H1 (cell line): ENCODE measurements at regions not wholly inside any gene's neighbourhood (a gene's known extent, or its start where the extent isn't known, plus 50 kb on each side); places are given as distances from the start of the nearest gene placed in this dataset.
"Not testable (repeated sequence)": the region's sequence is repeated elsewhere in the genome, so short reads cannot be mapped to it uniquely, and the experiment has no call there.

Source experiments
- CTCF ChIA-PET: fragments of 300-600 bp; sonication (Branson Sonifier 250); formaldehyde crosslinking; loops from one replicate; lab custom pipeline; 2021; ENCODE audit not compliant: partially characterized antibody; lab: Charles Lee
- POLR2A ChIA-PET: fragments of 300-600 bp; sonication (Branson Sonifier 250); formaldehyde crosslinking; loops from one replicate; lab custom pipeline; 2021; ENCODE audit warnings: inconsistent platforms; ENCODE audit not compliant: partially characterized antibody; lab: Charles Lee
- DNase-seq, 2 experiments: peaks; one replicate each; pipeline versions ENCODE4 v3.0.0 to v3.0.0-alpha.2; 2010 to 2022; ENCODE audit warnings: low spot score in 2 of 2, low read depth in 1 of 2, mixed read lengths in 1 of 2
- FAIRE-seq: peaks from 2 replicates; lab custom pipeline; 2011; peaks lifted over from hg19 to GRCh38; lab: Jason Lieb, UNC
- H2AFZ ChIP-seq: 2 replicates; pipeline ENCODE4 v1.8.1; 2012; ENCODE audit warnings: low read length, inconsistent platforms
- H2AK5ac ChIP-seq: 2 replicates; pipeline ENCODE4 v1.6.1; 2013; ENCODE audit warnings: low read depth, low read length
- H2BK120ac ChIP-seq: replicated peaks from 2 replicates; pipeline ENCODE3; 2013; ENCODE audit warnings: low read depth, low read length, inconsistent platforms
- H2BK12ac ChIP-seq: 2 replicates; pipeline ENCODE4 v1.6.1; 2013; ENCODE audit warnings: low read depth, low read length
- H2BK15ac ChIP-seq: 2 replicates; pipeline ENCODE4 v1.6.1; 2013; ENCODE audit warnings: low read length
- H2BK20ac ChIP-seq: 2 replicates; pipeline ENCODE4 v1.6.1; 2013; ENCODE audit warnings: low read length
- H2BK5ac ChIP-seq: 2 replicates; pipeline ENCODE4 v1.6.1; 2013; ENCODE audit warnings: low read depth, low read length
- H3K14ac ChIP-seq: 2 replicates; pipeline ENCODE4 v1.6.1; 2013; ENCODE audit warnings: inconsistent platforms; ENCODE audit not compliant: insufficient read length
- H3K18ac ChIP-seq: 2 replicates; pipeline ENCODE4 v1.6.1; 2013; ENCODE audit warnings: low read length; ENCODE audit errors: extremely low read depth
- H3K23ac ChIP-seq: 2 replicates; pipeline ENCODE4 v1.6.1; 2013; ENCODE audit warnings: inconsistent platforms; ENCODE audit not compliant: insufficient read length
- H3K23me2 ChIP-seq: 2 replicates; pipeline ENCODE4 v1.6.1; 2013; ENCODE audit warnings: low read depth, low read length
- H3K27ac ChIP-seq: 2 replicates; pipeline ENCODE4 v1.6.1; 2011; ENCODE audit warnings: low read depth, low read length, inconsistent platforms
- H3K27me3 ChIP-seq, 4 experiments: replicated peaks in 1 of 4; 1 replicate in 1 of 4; 2 replicates in 3 of 4; pipeline versions ENCODE4 v1.6.1 to v1.8.1; 2011 to 2013; ENCODE audit warnings: low read length in 3 of 4, mild to moderate bottlenecking in 3 of 4, inconsistent platforms in 2 of 4, mixed read lengths in 2 of 4, moderate library complexity in 1 of 4; ENCODE audit not compliant: control insufficient read depth in 3 of 4, insufficient read depth in 3 of 4; ENCODE audit errors: extremely low read depth in 1 of 4
- H3K36me3 ChIP-seq, 4 experiments: 2 replicates each; pipeline versions ENCODE4 v1.6.1 to v1.8.1; 2011 to 2013; ENCODE audit warnings: mild to moderate bottlenecking in 4 of 4, low read length in 3 of 4, moderate library complexity in 2 of 4, control low read depth in 1 of 4, inconsistent platforms in 1 of 4; ENCODE audit not compliant: insufficient read depth in 4 of 4, control insufficient read depth in 2 of 4
- H3K4ac ChIP-seq: replicated peaks from 2 replicates; pipeline ENCODE3; 2013; ENCODE audit warnings: low read length, low read depth, mixed read lengths, inconsistent platforms; ENCODE audit not compliant: insufficient read length
- H3K4me1 ChIP-seq, 4 experiments: replicated peaks in 1 of 4; 1 replicate in 1 of 4; 2 replicates in 3 of 4; pipeline versions ENCODE4 v1.6.1 to v1.8.1; 2011 to 2013; ENCODE audit warnings: low read length in 3 of 4, inconsistent platforms in 2 of 4, mixed read lengths in 1 of 4; ENCODE audit not compliant: insufficient read depth in 4 of 4, control insufficient read depth in 3 of 4
- H3K4me2 ChIP-seq, 2 experiments: 2 replicates each; pipeline versions ENCODE4 v1.6.1 to v1.8.1; 2011 to 2013; ENCODE audit warnings: low read depth in 2 of 2, low read length in 2 of 2, control low read depth in 1 of 2, inconsistent platforms in 1 of 2, mild to moderate bottlenecking in 1 of 2; ENCODE audit not compliant: insufficient read depth in 1 of 2
- H3K4me3 ChIP-seq, 4 experiments: fragments of 200-600, 300-600 bp in 1 of 4; sonication (generic), shearing (Covaris generic), sonication (Bioruptor Twin) in 1 of 4; 2 replicates each; pipeline versions ENCODE4 v1.5.1 to v1.8.1; 2011 to 2016; ENCODE audit warnings: low read length in 4 of 4, low read depth in 3 of 4, control low read depth in 2 of 4, inconsistent platforms in 2 of 4, mild to moderate bottlenecking in 2 of 4, mixed read lengths in 1 of 4, moderate library complexity in 1 of 4; ENCODE audit not compliant: insufficient read depth in 2 of 4; ENCODE audit errors: extremely low read depth in 1 of 4
- H3K56ac ChIP-seq: replicated peaks from 2 replicates; pipeline ENCODE3; 2013; ENCODE audit warnings: low read depth, mild to moderate bottlenecking, mixed read lengths, low read length, inconsistent platforms; ENCODE audit not compliant: insufficient read length
- H3K79me1 ChIP-seq: 2 replicates; pipeline ENCODE4 v1.6.1; 2013; ENCODE audit warnings: low read depth, low read length, control low read depth
- H3K79me2 ChIP-seq, 2 experiments: 2 replicates each; pipeline versions ENCODE4 v1.6.1 to v1.8.1; 2012 to 2013; ENCODE audit warnings: low read length in 2 of 2, mild to moderate bottlenecking in 2 of 2, inconsistent platforms in 1 of 2; ENCODE audit not compliant: insufficient read depth in 2 of 2, control insufficient read depth in 1 of 2
- H3K9ac ChIP-seq, 4 experiments: replicated peaks in 1 of 4; 1 replicate in 1 of 4; 2 replicates in 3 of 4; pipeline versions ENCODE4 v1.6.1 to v1.8.1; 2011 to 2013; ENCODE audit warnings: low read depth in 3 of 4, low read length in 3 of 4, control low read depth in 2 of 4, mild to moderate bottlenecking in 2 of 4, moderate library complexity in 2 of 4, inconsistent platforms in 1 of 4; ENCODE audit errors: extremely low read depth in 1 of 4
- H3K9me3 ChIP-seq, 2 experiments: 2 replicates each; pipeline versions ENCODE4 v1.6.1 to v1.8.1; 2012 to 2013; ENCODE audit warnings: mild to moderate bottlenecking in 2 of 2, moderate library complexity in 2 of 2, control low read depth in 1 of 2, inconsistent platforms in 1 of 2, low read depth in 1 of 2, low read length in 1 of 2, mixed read lengths in 1 of 2; ENCODE audit not compliant: insufficient read depth in 2 of 2
- H4K20me1 ChIP-seq, 2 experiments: replicated peaks in 1 of 2; 2 replicates each; pipeline versions ENCODE3 to v1.8.1; 2011 to 2013; ENCODE audit warnings: inconsistent platforms in 2 of 2, low read length in 2 of 2, mild to moderate bottlenecking in 1 of 2; ENCODE audit not compliant: insufficient read depth in 2 of 2, control insufficient read depth in 1 of 2
- H4K5ac ChIP-seq: 2 replicates; pipeline ENCODE4 v1.6.1; 2013; ENCODE audit warnings: low read length, low read depth, mixed read lengths, inconsistent platforms; ENCODE audit not compliant: insufficient read length
- H4K8ac ChIP-seq: 2 replicates; pipeline ENCODE4 v1.8.0; 2013; ENCODE audit warnings: mild to moderate bottlenecking, moderate library complexity, low read length, inconsistent platforms; ENCODE audit not compliant: insufficient read depth; ENCODE audit errors: extremely low read depth
- H4K91ac ChIP-seq: replicated peaks from 2 replicates; pipeline ENCODE3; 2013; ENCODE audit warnings: low read length, mixed read lengths, inconsistent platforms; ENCODE audit not compliant: insufficient read length
- WGBS, 2 experiments: shearing (Covaris generic) in 1 of 2; methylation state at CpG; one replicate each; pipeline versions ENCODE4 v1.1.6 to v1.1.7; 2013 to 2015; ENCODE audit warnings: low lambda C conversion rate in 2 of 2, mixed read lengths in 2 of 2, inconsistent platforms in 1 of 2, low coverage in 1 of 2, missing lambda C conversion rate in 1 of 2; ENCODE audit not compliant: insufficient replicate concordance in 2 of 2, insufficient coverage in 1 of 2, insufficient read length in 1 of 2; ENCODE audit errors: extremely low coverage in 1 of 2, missing lambda C conversion rate in 1 of 2; 5-methylcytosine and 5-hydroxymethylcytosine counted together

DNA sequence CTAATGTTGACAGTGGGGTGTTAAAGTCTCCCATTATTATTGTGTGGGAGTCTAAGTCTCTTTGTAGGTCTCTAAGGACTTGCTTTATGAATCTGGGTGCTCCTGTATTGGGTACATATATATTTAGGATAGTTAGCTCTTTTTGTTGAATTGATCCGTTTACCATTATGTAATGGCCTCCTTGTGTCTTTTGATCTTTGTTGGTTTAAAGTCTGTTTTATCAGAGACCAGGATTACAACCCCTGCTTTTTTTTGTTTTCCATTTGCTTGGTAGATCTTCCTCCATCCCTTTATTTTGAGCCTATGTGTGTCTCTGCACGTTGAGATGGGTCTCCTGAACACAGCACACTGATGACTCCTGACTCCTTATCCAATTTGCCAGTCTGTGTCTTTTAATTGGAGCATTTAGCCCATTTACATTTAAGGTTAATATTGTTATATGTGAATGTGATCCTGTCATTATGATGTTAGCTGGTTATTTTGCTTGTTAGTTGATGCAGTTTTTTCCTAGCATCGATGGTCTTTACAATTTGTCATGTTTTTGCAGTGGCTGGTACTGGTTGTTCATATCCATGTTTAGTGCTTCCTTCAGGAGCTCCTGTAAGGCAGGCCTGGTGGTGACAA is 188.9 kb downstream of the TTC6 start:
- H3K27me3 ChIP-seq, H2BK15ac ChIP-seq, H4K5ac ChIP-seq, FAIRE-seq, H3K56ac ChIP-seq, H3K4me2 ChIP-seq, H3K23me2 ChIP-seq, H4K8ac ChIP-seq, H4K91ac ChIP-seq, H3K23ac ChIP-seq, H3K9me3 ChIP-seq, H3K14ac ChIP-seq, H3K4ac ChIP-seq, H2BK20ac ChIP-seq, H3K4me1 ChIP-seq, H3K27ac ChIP-seq, H3K9ac ChIP-seq, H2BK5ac ChIP-seq, H3K4me3 ChIP-seq, H4K20me1 ChIP-seq, H3K18ac ChIP-seq, H2AK5ac ChIP-seq, H2BK12ac ChIP-seq, POLR2A ChIA-PET, H3K79me2 ChIP-seq, DNase-seq, H3K36me3 ChIP-seq, H2AFZ ChIP-seq, H2BK120ac ChIP-seq, H3K79me1 ChIP-seq: not testable (repeated sequence)
- WGBS, 2 experiments = 86% methylated on average over 3 of the region's 3 CpGs; no CpG with 5 or more reads in 1 of the 2 experiments
- CTCF ChIA-PET = interaction anchor here (1.6 kb wide), 1 partner anchor 104 kb away, joined by 3 read pairs; no protein-coding TSS in a partner anchor

DNA sequence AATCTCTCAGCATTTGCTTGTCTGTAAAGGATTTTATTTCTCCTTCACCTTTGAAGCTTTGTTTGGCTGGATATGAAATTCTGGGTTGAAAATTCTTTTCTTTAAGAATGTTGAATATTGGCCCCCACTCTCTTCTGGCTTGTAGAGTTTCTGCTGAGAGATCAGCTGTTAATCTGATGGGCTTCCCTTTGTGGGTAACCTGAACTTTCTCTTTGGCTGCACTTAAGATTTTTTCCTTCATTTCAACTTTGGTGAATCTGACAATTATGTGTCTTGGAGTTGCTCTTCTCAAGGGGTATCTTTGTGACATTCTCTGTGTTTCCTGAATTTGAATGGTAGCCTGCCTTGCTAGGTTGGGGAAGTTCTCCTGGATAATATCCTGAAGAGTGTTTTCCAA is 189.4 kb downstream of the TTC6 start:
- H3K4me2 ChIP-seq, H3K14ac ChIP-seq, H3K4ac ChIP-seq, H3K27ac ChIP-seq, H3K18ac ChIP-seq, POLR2A ChIA-PET, H3K23me2 ChIP-seq, H3K4me3 ChIP-seq, H2BK20ac ChIP-seq, H3K9me3 ChIP-seq, H4K91ac ChIP-seq, H2BK12ac ChIP-seq, H3K36me3 ChIP-seq, H4K8ac ChIP-seq, H3K56ac ChIP-seq, H2BK15ac ChIP-seq, H3K4me1 ChIP-seq, H2AK5ac ChIP-seq, H4K20me1 ChIP-seq, H3K9ac ChIP-seq, DNase-seq, H2AFZ ChIP-seq, H2BK120ac ChIP-seq, H3K23ac ChIP-seq, H3K79me2 ChIP-seq, H2BK5ac ChIP-seq, H4K5ac ChIP-seq, H3K79me1 ChIP-seq, H3K27me3 ChIP-seq, FAIRE-seq: not testable (repeated sequence)
- CTCF ChIA-PET = interaction anchor here (1.6 kb wide), 1 partner anchor 104 kb away, joined by 3 read pairs; no protein-coding TSS in a partner anchor
